KMS-11 (cell line): ENCODE measurements at regions not wholly inside any gene's neighbourhood (a gene's known extent, or its start where the extent isn't known, plus 50 kb on each side); places are given as distances from the start of the nearest gene placed in this dataset.

Experiments used
- H2AFZ ChIP-seq: fragments of 200-600 bp; sonication (generic); 2 replicates; pipeline ENCODE4 v1.6.1; 2016; ENCODE audit warnings: antibody characterized with exemption, mixed run types, low read depth
- H3K27ac ChIP-seq: fragments of 200-600 bp; sonication (generic); 2 replicates; pipeline ENCODE4 v1.6.1; 2016; ENCODE audit warnings: mild to moderate bottlenecking, mixed run types
- H3K27me3 ChIP-seq: fragments of 200-600 bp; sonication (generic); 2 replicates; pipeline ENCODE4 v1.6.1; 2017; ENCODE audit warnings: mild to moderate bottlenecking, low read depth, mixed run types, moderate library complexity; ENCODE audit not compliant: insufficient read depth
- H3K36me3 ChIP-seq: fragments of 200-600 bp; sonication (generic); 2 replicates; pipeline ENCODE4 v1.6.1; 2017; ENCODE audit warnings: mild to moderate bottlenecking, mixed run types; ENCODE audit not compliant: insufficient read depth
- H3K4me1 ChIP-seq: fragments of 200-600 bp; sonication (generic); 2 replicates; pipeline ENCODE4 v1.6.1; 2016; ENCODE audit warnings: mild to moderate bottlenecking, low read depth, mixed run types; ENCODE audit not compliant: poor library complexity, severe bottlenecking
- H3K4me2 ChIP-seq: fragments of 200-600 bp; sonication (generic); 2 replicates; pipeline ENCODE4 v1.7.0; 2016; ENCODE audit warnings: mild to moderate bottlenecking, mixed run types
- H3K4me3 ChIP-seq: fragments of 200-600 bp; sonication (generic); IDR thresholded peaks from 2 replicates; pipeline ENCODE4 v1.6.1; 2017; ENCODE audit warnings: low read depth, low read length, mixed read lengths; ENCODE audit not compliant: insufficient read depth
- H3K79me2 ChIP-seq: fragments of 200-600 bp; sonication (generic); 2 replicates; pipeline ENCODE4 v1.6.1; 2016; ENCODE audit warnings: low read depth, mixed run types; ENCODE audit not compliant: insufficient read depth
- H3K9ac ChIP-seq: fragments of 200-600 bp; sonication (generic); 2 replicates; pipeline ENCODE4 v1.6.1; 2016; ENCODE audit warnings: mild to moderate bottlenecking, mixed run types
- H4K20me1 ChIP-seq: fragments of 200-600 bp; sonication (generic); 2 replicates; pipeline ENCODE4 v1.6.1; 2016; ENCODE audit warnings: mild to moderate bottlenecking, mixed run types; ENCODE audit not compliant: insufficient read depth
- CTCF ChIP-seq: fragments of 200-600 bp; sonication (generic); conservative IDR thresholded peaks from 2 replicates; pipeline ENCODE4 v1.6.1; 2017; ENCODE audit warnings: low read depth, mild to moderate bottlenecking, antibody characterized with exemption, low read length, moderate library complexity, mixed read lengths

- H3K4me2 ChIP-seq, result no peak overlapping the region
Observed at GRCh38 chr20:6908673-6909072, 141.2 kb downstream of the BMP2 start.

GRCh38 chr20:6909608-6910007 lies 142.1 kb downstream of the BMP2 start:
- Histone ChIP-seq H3K9ac (no peak overlapping the region), H3K36me3 (no peaks in the 10 kb centered on the region), H3K27ac (no peak overlapping the region), H3K27me3 (no peaks in the 10 kb centered on the region), H2AFZ (no peak overlapping the region), H3K4me1 (no peaks in the 10 kb centered on the region), H3K4me2 (no peak overlapping the region), H3K79me2 (no peaks in the 10 kb centered on the region), H4K20me1 (no peaks in the 10 kb centered on the region), H3K4me3 (no peak overlapping the region)
- TF ChIP-seq CTCF, result no peak

More at GRCh38 chr20:6908673-6909072, 141.2 kb downstream of the BMP2 start:
- Histone ChIP-seq H3K27me3 (no peaks in the 10 kb centered on the region), H3K4me1 (no peaks in the 10 kb centered on the region), H3K79me2 (no peaks in the 10 kb centered on the region), H3K4me3 (no peak overlapping the region), H3K27ac (no peak overlapping the region), H3K36me3 (no peaks in the 10 kb centered on the region), H4K20me1 (no peaks in the 10 kb centered on the region), H3K9ac (no peak overlapping the region), H2AFZ (no peak overlapping the region)
- no peak for TF ChIP-seq CTCF

GRCh38 chr20:6914986-6915385 lies 147.5 kb downstream of the BMP2 start:
- Histone ChIP-seq H3K27ac (no peak overlapping the region), H3K9ac (no peak overlapping the region), H3K4me3 (no peak overlapping the region), H2AFZ (no peak overlapping the region), H3K27me3 (no peaks in the 10 kb centered on the region), H3K4me2 (no peak overlapping the region), H3K79me2 (no peaks in the 10 kb centered on the region), H3K4me1 (no peaks in the 10 kb centered on the region), H4K20me1 (no peaks in the 10 kb centered on the region), H3K36me3 (no peaks in the 10 kb centered on the region)
- no peak for TF ChIP-seq CTCF

GRCh38 chr20:6916938-6917337 lies 149.5 kb downstream of the BMP2 start:
- Histone ChIP-seq H3K36me3 (no peaks in the 10 kb centered on the region), H4K20me1 (no peaks in the 10 kb centered on the region), H3K79me2 (no peaks in the 10 kb centered on the region), H3K4me2 (no peak overlapping the region), H3K27ac (no peak overlapping the region), H2AFZ (no peak overlapping the region), H3K4me1 (no peaks in the 10 kb centered on the region), H3K27me3 (no peaks in the 10 kb centered on the region), H3K4me3 (no peak overlapping the region), H3K9ac (no peak overlapping the region)
- TF ChIP-seq CTCF, result no peak
